IMR-90 (cell line): ENCODE measurements at regions not wholly inside any gene's neighbourhood (a gene's known extent, or its start where the extent isn't known, plus 50 kb on each side); places are given as distances from the start of the nearest gene placed in this dataset.

Source experiments
- ATAC-seq: fragments of 200-7000 bp; cut with Tn5 transposase; 2 replicates; pipeline ENCODE4 v1.9.1; 2020; ENCODE audit warnings: low read depth, mild to moderate bottlenecking, moderate library complexity
- BruUV-seq: library from RNA; stranded (reverse); fragments of 400-500 nt; replicated peaks from 2 replicates; lab custom pipeline; 2021; lab: Mats Ljungman, UMichigan
- CTCF ChIA-PET: fragments of 300-600 bp; formaldehyde crosslinking; extraction: SDS; loops from one replicate; lab custom pipeline; 2021; ENCODE audit warnings: antibody characterized with exemption; lab: Yijun Ruan, JAX
- POLR2A ChIA-PET: fragments of 300-600 bp; sonication (Branson Sonifier 250); formaldehyde crosslinking; loops from one replicate; lab custom pipeline; 2022; ENCODE audit warnings: antibody characterized with exemption; ENCODE audit not compliant: unreplicated experiment; lab: Charles Lee
- DNase-seq: peaks from one replicate; pipeline ENCODE4 v3.0.0; 2013
- H2AFZ ChIP-seq: replicated peaks from 2 replicates; pipeline ENCODE3; 2013; ENCODE audit warnings: low read length, mild to moderate bottlenecking; ENCODE audit not compliant: poor library complexity
- H2AK5ac ChIP-seq: 2 replicates; pipeline ENCODE4 v1.6.1; 2013; ENCODE audit warnings: low read depth, low read length, inconsistent platforms
- H2AK9ac ChIP-seq: replicated peaks from 2 replicates; pipeline ENCODE3; 2013; ENCODE audit warnings: mild to moderate bottlenecking, low read depth, low read length, moderate library complexity; ENCODE audit not compliant: poor library complexity
- H2BK120ac ChIP-seq: 2 replicates; pipeline ENCODE4 v1.6.1; 2013; ENCODE audit warnings: low read depth, low read length, inconsistent platforms
- H2BK15ac ChIP-seq: 3 replicates; pipeline ENCODE4 v1.6.1; 2013; ENCODE audit warnings: low read depth, low read length, inconsistent platforms
- H2BK20ac ChIP-seq: 2 replicates; pipeline ENCODE4 v1.6.1; 2013; ENCODE audit warnings: low read depth, mild to moderate bottlenecking, inconsistent platforms, low read length, moderate library complexity
- H2BK5ac ChIP-seq: 2 replicates; pipeline ENCODE4 v1.6.1; 2013; ENCODE audit warnings: mild to moderate bottlenecking, low read depth, low read length, inconsistent platforms; ENCODE audit not compliant: poor library complexity, severe bottlenecking
- H3K14ac ChIP-seq: replicated peaks from 2 replicates; pipeline ENCODE4 v1.6.1; 2013; ENCODE audit warnings: low read depth, low read length, inconsistent platforms
- H3K18ac ChIP-seq: 2 replicates; pipeline ENCODE4 v1.6.1; 2013; ENCODE audit warnings: low read depth, low read length, control low read depth
- H3K23ac ChIP-seq: 2 replicates; pipeline ENCODE4 v1.6.1; 2013; ENCODE audit warnings: low read depth, low read length, inconsistent platforms
- H3K27ac ChIP-seq: 2 replicates; pipeline ENCODE4 v1.5.1; 2013; ENCODE audit warnings: mild to moderate bottlenecking, control low read depth, low read length; ENCODE audit not compliant: insufficient read depth
- H3K27me3 ChIP-seq: 2 replicates; pipeline ENCODE4 v1.6.1; 2013; ENCODE audit warnings: low read length; ENCODE audit not compliant: control insufficient read depth, insufficient read depth
- H3K36me3 ChIP-seq: 2 replicates; pipeline ENCODE4 v1.6.1; 2013; ENCODE audit warnings: low read length, mixed read lengths; ENCODE audit not compliant: control insufficient read depth, insufficient read depth
- H3K4ac ChIP-seq: 2 replicates; pipeline ENCODE4 v1.6.1; 2013; ENCODE audit warnings: low read depth, low read length, inconsistent platforms
- H3K4me1 ChIP-seq: 2 replicates; pipeline ENCODE4 v1.6.1; 2013; ENCODE audit warnings: low read length, mixed read lengths; ENCODE audit not compliant: control insufficient read depth, insufficient read depth
- H3K4me2 ChIP-seq: 2 replicates; pipeline ENCODE4 v1.6.1; 2013; ENCODE audit warnings: low read depth, mild to moderate bottlenecking, control low read depth, low read length, moderate library complexity
- H3K4me3 ChIP-seq: 2 replicates; pipeline ENCODE4 v1.5.1; 2013; ENCODE audit warnings: low read depth, mild to moderate bottlenecking, control low read depth, low read length, moderate library complexity; ENCODE audit not compliant: insufficient read depth
- H3K56ac ChIP-seq: 2 replicates; pipeline ENCODE4 v1.6.1; 2013; ENCODE audit warnings: low read length, inconsistent platforms; ENCODE audit not compliant: insufficient read depth; ENCODE audit errors: extremely low read depth
- H3K79me1 ChIP-seq, 2 experiments: 2 replicates each; pipeline ENCODE4 v1.6.1; 2013; ENCODE audit warnings: low read length in 2 of 2, inconsistent platforms in 1 of 2, low read depth in 1 of 2
- H3K9ac ChIP-seq: 2 replicates; pipeline ENCODE4 v1.6.1; 2013; ENCODE audit warnings: low read depth, low read length, control low read depth
- H3K9me1 ChIP-seq: 2 replicates; pipeline ENCODE4 v1.6.1; 2013; ENCODE audit warnings: low read length, inconsistent platforms; ENCODE audit not compliant: insufficient read depth
- H3K9me3 ChIP-seq: 2 replicates; pipeline ENCODE4 v1.6.1; 2013; ENCODE audit warnings: low read length; ENCODE audit not compliant: control insufficient read depth, insufficient read depth
- H4K20me1 ChIP-seq: 2 replicates; pipeline ENCODE4 v1.6.1; 2013; ENCODE audit warnings: low read length, inconsistent platforms; ENCODE audit not compliant: insufficient read depth
- H4K5ac ChIP-seq: 2 replicates; pipeline ENCODE4 v1.6.1; 2013; ENCODE audit warnings: mild to moderate bottlenecking, low read depth, low read length, control low read depth
- H4K8ac ChIP-seq, 2 experiments: 2 replicates each; pipeline ENCODE4 v1.6.1; 2013; ENCODE audit warnings: low read depth in 2 of 2, low read length in 2 of 2, control low read depth in 1 of 2, inconsistent platforms in 1 of 2
- H4K91ac ChIP-seq: 2 replicates; pipeline ENCODE4 v1.6.1; 2013; ENCODE audit warnings: low read depth, low read length, inconsistent platforms; ENCODE audit not compliant: insufficient read depth
- MAFK ChIP-seq: IDR thresholded peaks from 2 replicates; pipeline ENCODE4 v1.6.1; 2012; ENCODE audit warnings: low read depth, low read length, improper control_type of control experiment
- USF2 ChIP-seq: fragments of 150-350 bp; IDR thresholded peaks from 2 replicates; pipeline ENCODE4 v1.6.1; 2017; ENCODE audit warnings: mild to moderate bottlenecking, antibody characterized with exemption, low read length, low read depth
- WGBS, 2 experiments: methylation state at CpG; one replicate each; pipeline versions ENCODE4 v1.1.5 to v1.1.7; 2013; ENCODE audit warnings: missing lambda C conversion rate in 2 of 2; ENCODE audit not compliant: insufficient read length in 1 of 2; ENCODE audit errors: extremely low coverage in 2 of 2; 5-methylcytosine and 5-hydroxymethylcytosine counted together
- dilution Hi-C: fragments of 300-500 bp; cut with HindIII; formaldehyde crosslinking; loops from one replicate; pipeline ENCODE4 v1.14.3; 2018; ENCODE audit warnings: low sequenced_read_pairs; ENCODE audit not compliant: unreplicated experiment
- in situ Hi-C: fragments of 300-500 bp; cut with MboI; formaldehyde crosslinking; loops from 3 replicates; pipeline ENCODE4 v1.14.3; 2019; ENCODE audit warnings: low sequenced_read_pairs, inconsistent platforms, mixed read lengths
- intact Hi-C: fragments of 100-400 bp; cut with micrococcal nuclease; formaldehyde crosslinking; loops from 2 replicates; pipeline ENCODE4 v1.10.0; 2022

GRCh38 chr5:161602736-161603135, 56.2 kb upstream of the GABRB2 start:
- Histone ChIP-seq H3K56ac (no peak overlapping the region), H4K8ac (no peak overlapping the region), H3K9ac (no peak overlapping the region), H2AK9ac (no peak overlapping the region), H2AK5ac (no peak overlapping the region), H3K79me1 (no peaks in the 10 kb centered on the region), H3K4ac (no peak overlapping the region), H4K91ac (no peak overlapping the region), H3K4me3 (no peak overlapping the region), H3K23ac (no peak overlapping the region), H3K18ac (no peak overlapping the region), H3K27ac (no peak overlapping the region), H2BK5ac (no peak overlapping the region), H3K9me1 (no peaks in the 10 kb centered on the region), H2BK120ac (no peak overlapping the region), H2BK20ac (no peak overlapping the region), H3K4me1 (no peaks in the 10 kb centered on the region), H3K4me2 (no peak overlapping the region), H2BK15ac (no peak overlapping the region), H4K20me1 (no peaks in the 10 kb centered on the region), H3K36me3 (no peaks in the 10 kb centered on the region), H4K5ac (no peak overlapping the region), H2AFZ (no peak overlapping the region), H3K14ac (no peak overlapping the region), H3K9me3 (peaks cover 6% of the 10 kb centered on the region; the same call in 1 of the 2 replicates), H3K27me3 (no peaks in the 10 kb centered on the region)
- POLR2A ChIA-PET = no interaction called here
- TF ChIP-seq MAFK (peak; percentile 100), USF2 (no peak)
- no TSS peak for BruUV-seq
- CTCF ChIA-PET = no interaction called here
- DNase-seq (no peak), ATAC-seq (no peak)
- dilution Hi-C loops (no loop called here), intact Hi-C loops (no loop called here), in situ Hi-C loops (no loop called here)
- no CpG with 5 or more reads among the region's 2 CpGs for WGBS, 2 experiments
